ENCODE measurements at regions not wholly inside any gene's neighbourhood (a gene's known extent, or its start where the extent isn't known, plus 50 kb on each side); places are given as distances from the start of the nearest gene placed in this dataset.
A peak's percentile ranks its signal among the peaks of the same experiment; 100 is the strongest.

GRCh38 chr16:79437764-79438751, 162.5 kb downstream of the MAF start:
- no peaks in the 10 kb centered on the region for H3K9me3 Mint-ChIP-seq
- TF ChIP-seq, protein P1, sequence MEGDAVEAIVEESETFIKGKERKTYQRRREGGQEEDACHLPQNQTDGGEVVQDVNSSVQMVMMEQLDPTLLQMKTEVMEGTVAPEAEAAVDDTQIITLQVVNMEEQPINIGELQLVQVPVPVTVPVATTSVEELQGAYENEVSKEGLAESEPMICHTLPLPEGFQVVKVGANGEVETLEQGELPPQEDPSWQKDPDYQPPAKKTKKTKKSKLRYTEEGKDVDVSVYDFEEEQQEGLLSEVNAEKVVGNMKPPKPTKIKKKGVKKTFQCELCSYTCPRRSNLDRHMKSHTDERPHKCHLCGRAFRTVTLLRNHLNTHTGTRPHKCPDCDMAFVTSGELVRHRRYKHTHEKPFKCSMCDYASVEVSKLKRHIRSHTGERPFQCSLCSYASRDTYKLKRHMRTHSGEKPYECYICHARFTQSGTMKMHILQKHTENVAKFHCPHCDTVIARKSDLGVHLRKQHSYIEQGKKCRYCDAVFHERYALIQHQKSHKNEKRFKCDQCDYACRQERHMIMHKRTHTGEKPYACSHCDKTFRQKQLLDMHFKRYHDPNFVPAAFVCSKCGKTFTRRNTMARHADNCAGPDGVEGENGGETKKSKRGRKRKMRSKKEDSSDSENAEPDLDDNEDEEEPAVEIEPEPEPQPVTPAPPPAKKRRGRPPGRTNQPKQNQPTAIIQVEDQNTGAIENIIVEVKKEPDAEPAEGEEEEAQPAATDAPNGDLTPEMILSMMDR (conservative IDR thresholded peaks at IDR 0.05): no peak
- peak overlapping the region; percentile 53 for H3K4me3 Mint-ChIP-seq
- peak; percentile 25 for DNase-seq (ENCODE audit: low read depth, low spot score)
- no peaks in the 10 kb centered on the region for H3K27me3 Mint-ChIP-seq (ENCODE audit: low read depth)
- no peaks in the 10 kb centered on the region for H3K36me3 Mint-ChIP-seq (ENCODE audit: low read depth)
- peak overlapping the region; percentile 44 for H3K27ac Mint-ChIP-seq (ENCODE audit: unreplicated experiment)
- H3K4me1 Mint-ChIP-seq: peaks cover 25% of the 10 kb centered on the region

DNA sequence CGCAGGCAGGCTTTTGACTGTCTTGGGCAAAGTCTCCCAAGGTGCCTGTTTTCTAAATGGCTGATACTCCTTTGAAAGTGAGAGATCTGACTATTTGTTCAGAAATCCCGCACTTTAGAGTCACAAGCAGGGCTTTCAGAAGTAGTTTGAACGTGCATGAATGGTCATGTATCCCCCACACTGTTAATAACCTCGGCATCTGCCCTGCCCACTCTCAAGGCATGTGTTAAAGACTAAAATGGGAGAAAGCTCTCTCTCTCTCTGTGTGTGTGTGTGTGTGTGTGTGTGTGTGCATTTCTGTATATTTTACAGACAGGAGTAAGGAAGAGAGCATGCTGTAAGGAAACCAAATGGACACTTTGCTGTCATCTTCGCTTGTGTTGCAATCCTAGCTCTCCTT, 163.7 kb downstream of the MAF start:
- Mint-ChIP-seq H3K9me3 (no peaks in the 10 kb centered on the region), H3K4me1 (peaks cover 25% of the 10 kb centered on the region), H3K27ac (ENCODE audit: unreplicated experiment) (no peak overlapping the region), H3K36me3 (ENCODE audit: low read depth) (no peaks in the 10 kb centered on the region), H3K27me3 (ENCODE audit: low read depth) (no peaks in the 10 kb centered on the region), H3K4me3 (no peak overlapping the region)
- TF ChIP-seq, protein P1 (conservative IDR thresholded peaks at IDR 0.05): no peak
- DNase-seq (ENCODE audit: low read depth, low spot score): no peak

GRCh38 chr16:79434771-79435170, 165.8 kb downstream of the MAF start:
- Mint-ChIP-seq H3K4me3 (no peak overlapping the region), H3K9me3 (no peaks in the 10 kb centered on the region), H3K36me3 (ENCODE audit: low read depth) (no peaks in the 10 kb centered on the region), H3K4me1 (peaks cover 33% of the 10 kb centered on the region), H3K27ac (ENCODE audit: unreplicated experiment) (no peak overlapping the region), H3K27me3 (ENCODE audit: low read depth) (no peaks in the 10 kb centered on the region)
- DNase-seq (ENCODE audit: low read depth, low spot score): no peak
- TF ChIP-seq, protein P1 (conservative IDR thresholded peaks at IDR 0.05): no peak

DNA sequence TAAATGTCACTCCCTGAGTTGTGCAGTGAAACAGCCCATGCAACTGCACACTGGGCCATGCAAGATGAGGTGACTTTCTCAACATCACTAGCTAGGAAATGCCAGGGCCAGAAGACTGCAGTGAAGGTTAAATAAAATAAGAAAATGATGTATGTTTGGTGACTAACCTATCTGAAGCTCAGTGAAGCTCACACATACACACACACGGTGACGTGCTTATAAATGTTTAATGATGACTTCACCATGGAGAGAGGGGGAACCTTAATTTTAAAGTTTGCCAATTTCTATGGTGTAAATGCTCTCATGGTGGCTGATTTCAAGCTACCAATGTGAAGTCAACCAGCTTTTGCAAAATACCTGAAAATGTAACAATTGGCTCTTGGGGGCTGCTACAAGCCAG, 166.4 kb downstream of the MAF start:
- Mint-ChIP-seq H3K27me3 (ENCODE audit: low read depth) (no peaks in the 10 kb centered on the region), H3K27ac (ENCODE audit: unreplicated experiment) (no peak overlapping the region), H3K4me3 (no peak overlapping the region), H3K9me3 (no peaks in the 10 kb centered on the region), H3K4me1 (peaks cover 33% of the 10 kb centered on the region), H3K36me3 (ENCODE audit: low read depth) (no peaks in the 10 kb centered on the region)
- TF ChIP-seq, protein P1 (conservative IDR thresholded peaks at IDR 0.05): no peak
- DNase-seq (ENCODE audit: low read depth, low spot score): no peak

- H3K4me1 Mint-ChIP-seq: peaks cover 12% of the 10 kb centered on the region
- no peak overlapping the region for H3K27ac Mint-ChIP-seq (ENCODE audit: unreplicated experiment)
- no peaks in the 10 kb centered on the region for H3K9me3 Mint-ChIP-seq
- TF ChIP-seq, protein P1 (conservative IDR thresholded peaks at IDR 0.05): no peak
- no peaks in the 10 kb centered on the region for H3K36me3 Mint-ChIP-seq (ENCODE audit: low read depth)
- no peak overlapping the region for H3K4me3 Mint-ChIP-seq
- no peak for DNase-seq (ENCODE audit: low read depth, low spot score)
- H3K27me3 Mint-ChIP-seq (ENCODE audit: low read depth): no peaks in the 10 kb centered on the region
These were observed 168.6 kb downstream of the MAF start for GRCh38 chr16:79431923-79432322.
